ENCODE measurements at regions not wholly inside any gene's neighbourhood (a gene's known extent, or its start where the extent isn't known, plus 50 kb on each side); places are given as distances from the start of the nearest gene placed in this dataset.

DNA sequence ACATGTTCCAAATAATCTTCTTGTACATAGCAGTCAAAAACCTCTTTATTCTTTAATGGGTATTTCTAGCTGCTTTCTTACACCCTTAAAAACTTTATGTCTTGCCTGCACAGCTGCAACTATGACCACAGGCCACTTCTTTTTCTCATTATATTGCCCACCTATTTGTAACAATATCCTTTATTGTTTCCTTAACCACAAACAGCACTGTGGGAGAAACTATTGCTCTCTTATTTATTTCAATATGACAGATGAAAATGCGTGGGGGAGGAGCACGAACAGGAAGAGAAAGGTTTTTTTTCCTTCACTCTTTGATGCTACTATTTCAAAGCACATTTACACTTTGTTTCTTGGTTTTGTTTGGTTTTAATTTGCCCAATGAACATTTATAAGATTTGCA is 253.5 kb downstream of the GJA1 start:
- no peaks in the 10 kb centered on the region for H3K9me2 ChIP-seq (ENCODE audit: insufficient read depth, low read length)
- H3K9me3 ChIP-seq (ENCODE audit: low read length) = no peaks in the 10 kb centered on the region
- no peaks in the 10 kb centered on the region for H3K36me3 ChIP-seq (ENCODE audit: insufficient read depth, low read length)
- H3K79me2 ChIP-seq (replicated peaks; ENCODE audit: insufficient read depth, low read length) = no peaks in the 10 kb centered on the region
- TF ChIP-seq EP300 (conservative IDR thresholded peaks at IDR 0.05; ENCODE audit: poor library complexity, severe bottlenecking) (no peak), MXI1 (conservative IDR thresholded peaks at IDR 0.05; ENCODE audit: poor library complexity, severe bottlenecking) (no peak), POLR2AphosphoS5 (IDR thresholded peaks at IDR 0.05) (no peak), SMC3 (conservative IDR thresholded peaks at IDR 0.05; ENCODE audit: poor library complexity) (no peak), EZH2 (IDR thresholded peaks at IDR 0.05; ENCODE audit: borderline replicate concordance, insufficient read depth, low read length, poor library complexity, severe bottlenecking) (no peak), RAD21 (conservative IDR thresholded peaks at IDR 0.05) (no peak), TAF1 (IDR thresholded peaks at IDR 0.05; ENCODE audit: low read depth) (no peak)
- TF ChIP-seq, protein P1, sequence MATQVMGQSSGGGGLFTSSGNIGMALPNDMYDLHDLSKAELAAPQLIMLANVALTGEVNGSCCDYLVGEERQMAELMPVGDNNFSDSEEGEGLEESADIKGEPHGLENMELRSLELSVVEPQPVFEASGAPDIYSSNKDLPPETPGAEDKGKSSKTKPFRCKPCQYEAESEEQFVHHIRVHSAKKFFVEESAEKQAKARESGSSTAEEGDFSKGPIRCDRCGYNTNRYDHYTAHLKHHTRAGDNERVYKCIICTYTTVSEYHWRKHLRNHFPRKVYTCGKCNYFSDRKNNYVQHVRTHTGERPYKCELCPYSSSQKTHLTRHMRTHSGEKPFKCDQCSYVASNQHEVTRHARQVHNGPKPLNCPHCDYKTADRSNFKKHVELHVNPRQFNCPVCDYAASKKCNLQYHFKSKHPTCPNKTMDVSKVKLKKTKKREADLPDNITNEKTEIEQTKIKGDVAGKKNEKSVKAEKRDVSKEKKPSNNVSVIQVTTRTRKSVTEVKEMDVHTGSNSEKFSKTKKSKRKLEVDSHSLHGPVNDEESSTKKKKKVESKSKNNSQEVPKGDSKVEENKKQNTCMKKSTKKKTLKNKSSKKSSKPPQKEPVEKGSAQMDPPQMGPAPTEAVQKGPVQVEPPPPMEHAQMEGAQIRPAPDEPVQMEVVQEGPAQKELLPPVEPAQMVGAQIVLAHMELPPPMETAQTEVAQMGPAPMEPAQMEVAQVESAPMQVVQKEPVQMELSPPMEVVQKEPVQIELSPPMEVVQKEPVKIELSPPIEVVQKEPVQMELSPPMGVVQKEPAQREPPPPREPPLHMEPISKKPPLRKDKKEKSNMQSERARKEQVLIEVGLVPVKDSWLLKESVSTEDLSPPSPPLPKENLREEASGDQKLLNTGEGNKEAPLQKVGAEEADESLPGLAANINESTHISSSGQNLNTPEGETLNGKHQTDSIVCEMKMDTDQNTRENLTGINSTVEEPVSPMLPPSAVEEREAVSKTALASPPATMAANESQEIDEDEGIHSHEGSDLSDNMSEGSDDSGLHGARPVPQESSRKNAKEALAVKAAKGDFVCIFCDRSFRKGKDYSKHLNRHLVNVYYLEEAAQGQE (IDR thresholded peaks at IDR 0.05; ENCODE audit: borderline replicate concordance) = no peak
- TF ChIP-seq, protein P2, sequence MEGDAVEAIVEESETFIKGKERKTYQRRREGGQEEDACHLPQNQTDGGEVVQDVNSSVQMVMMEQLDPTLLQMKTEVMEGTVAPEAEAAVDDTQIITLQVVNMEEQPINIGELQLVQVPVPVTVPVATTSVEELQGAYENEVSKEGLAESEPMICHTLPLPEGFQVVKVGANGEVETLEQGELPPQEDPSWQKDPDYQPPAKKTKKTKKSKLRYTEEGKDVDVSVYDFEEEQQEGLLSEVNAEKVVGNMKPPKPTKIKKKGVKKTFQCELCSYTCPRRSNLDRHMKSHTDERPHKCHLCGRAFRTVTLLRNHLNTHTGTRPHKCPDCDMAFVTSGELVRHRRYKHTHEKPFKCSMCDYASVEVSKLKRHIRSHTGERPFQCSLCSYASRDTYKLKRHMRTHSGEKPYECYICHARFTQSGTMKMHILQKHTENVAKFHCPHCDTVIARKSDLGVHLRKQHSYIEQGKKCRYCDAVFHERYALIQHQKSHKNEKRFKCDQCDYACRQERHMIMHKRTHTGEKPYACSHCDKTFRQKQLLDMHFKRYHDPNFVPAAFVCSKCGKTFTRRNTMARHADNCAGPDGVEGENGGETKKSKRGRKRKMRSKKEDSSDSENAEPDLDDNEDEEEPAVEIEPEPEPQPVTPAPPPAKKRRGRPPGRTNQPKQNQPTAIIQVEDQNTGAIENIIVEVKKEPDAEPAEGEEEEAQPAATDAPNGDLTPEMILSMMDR (IDR thresholded peaks at IDR 0.05; ENCODE audit: poor library complexity, severe bottlenecking) = no peak
- no peaks in the 10 kb centered on the region for H4K20me1 ChIP-seq (ENCODE audit: insufficient read depth)
- H3K27me3 ChIP-seq (ENCODE audit: insufficient read depth, low read depth, low read length) = no peaks in the 10 kb centered on the region
- no peaks in the 10 kb centered on the region for H3F3A ChIP-seq (ENCODE audit: insufficient read depth, low read length, poor library complexity, severe bottlenecking)
- H3K9ac ChIP-seq (ENCODE audit: low read length) = no peak overlapping the region
- no peak overlapping the region for H3K4me3 ChIP-seq (ENCODE audit: low read length)
- no peak overlapping the region for H3K27ac ChIP-seq (ENCODE audit: low read length)
- H2AFZ ChIP-seq (ENCODE audit: low read depth, low read length) = no peak overlapping the region
- H3K4me2 ChIP-seq (ENCODE audit: low read length) = no peak overlapping the region

DNA sequence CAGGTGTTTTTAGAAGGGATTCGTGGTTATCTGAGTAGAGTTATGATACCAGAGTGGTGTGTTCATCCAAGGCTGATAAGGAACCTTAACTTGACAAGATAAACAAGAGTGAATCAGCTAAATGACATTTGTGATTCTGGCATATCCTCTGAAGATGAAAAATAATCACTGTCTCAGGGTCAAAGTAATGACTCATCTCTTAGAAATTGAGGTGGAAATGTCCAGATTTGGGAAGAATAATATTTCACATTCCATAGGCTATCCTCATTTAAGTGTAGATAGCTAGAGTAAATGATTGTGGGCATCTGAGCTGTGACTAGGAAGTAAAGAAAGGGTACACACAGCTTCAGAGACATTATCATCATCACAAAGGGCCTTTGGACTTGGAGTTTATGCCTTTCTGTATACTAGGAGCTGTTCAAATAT is 255.7 kb downstream of the GJA1 start:
- Histone ChIP-seq H3K27ac (ENCODE audit: low read length) (no peak overlapping the region), H2AFZ (ENCODE audit: low read depth, low read length) (no peak overlapping the region), H4K20me1 (ENCODE audit: insufficient read depth) (no peaks in the 10 kb centered on the region), H3K4me3 (ENCODE audit: low read length) (no peak overlapping the region), H3K27me3 (ENCODE audit: insufficient read depth, low read depth, low read length) (no peaks in the 10 kb centered on the region), H3K4me2 (ENCODE audit: low read length) (no peak overlapping the region), H3K79me2 (replicated peaks; ENCODE audit: insufficient read depth, low read length) (no peaks in the 10 kb centered on the region), H3K9me3 (ENCODE audit: low read length) (no peaks in the 10 kb centered on the region), H3K9ac (ENCODE audit: low read length) (no peak overlapping the region), H3F3A (ENCODE audit: insufficient read depth, low read length, poor library complexity, severe bottlenecking) (no peaks in the 10 kb centered on the region), H3K9me2 (ENCODE audit: insufficient read depth, low read length) (no peaks in the 10 kb centered on the region), H3K36me3 (ENCODE audit: insufficient read depth, low read length) (no peaks in the 10 kb centered on the region)
- TF ChIP-seq EZH2 (IDR thresholded peaks at IDR 0.05; ENCODE audit: borderline replicate concordance, insufficient read depth, low read length, poor library complexity, severe bottlenecking) = no peak
- TF ChIP-seq SMC3 (conservative IDR thresholded peaks at IDR 0.05; ENCODE audit: poor library complexity) = no peak
- TF ChIP-seq POLR2AphosphoS5 (IDR thresholded peaks at IDR 0.05) = no peak
- TF ChIP-seq, protein P2 (IDR thresholded peaks at IDR 0.05; ENCODE audit: poor library complexity, severe bottlenecking) = no peak
- no peak for TF ChIP-seq RAD21 (conservative IDR thresholded peaks at IDR 0.05)
- TF ChIP-seq, protein P1 (IDR thresholded peaks at IDR 0.05; ENCODE audit: borderline replicate concordance) = no peak
- no peak for TF ChIP-seq EP300 (conservative IDR thresholded peaks at IDR 0.05; ENCODE audit: poor library complexity, severe bottlenecking)
- TF ChIP-seq MXI1 (conservative IDR thresholded peaks at IDR 0.05; ENCODE audit: poor library complexity, severe bottlenecking) = no peak
- TF ChIP-seq TAF1 (IDR thresholded peaks at IDR 0.05; ENCODE audit: low read depth) = no peak
